GM12874 (cell line): ENCODE measurements at regions not wholly inside any gene's neighbourhood (a gene's known extent, or its start where the extent isn't known, plus 50 kb on each side); places are given as distances from the start of the nearest gene placed in this dataset.

Experiments
- TF ChIP-seq, protein P1 (sequence below): IDR thresholded peaks from 2 replicates; pipeline ENCODE4 v1.5.1; 2011; ENCODE audit warnings: low read depth, mild to moderate bottlenecking, control low read depth, low read length, moderate library complexity; ENCODE audit not compliant: insufficient read depth

DNA sequence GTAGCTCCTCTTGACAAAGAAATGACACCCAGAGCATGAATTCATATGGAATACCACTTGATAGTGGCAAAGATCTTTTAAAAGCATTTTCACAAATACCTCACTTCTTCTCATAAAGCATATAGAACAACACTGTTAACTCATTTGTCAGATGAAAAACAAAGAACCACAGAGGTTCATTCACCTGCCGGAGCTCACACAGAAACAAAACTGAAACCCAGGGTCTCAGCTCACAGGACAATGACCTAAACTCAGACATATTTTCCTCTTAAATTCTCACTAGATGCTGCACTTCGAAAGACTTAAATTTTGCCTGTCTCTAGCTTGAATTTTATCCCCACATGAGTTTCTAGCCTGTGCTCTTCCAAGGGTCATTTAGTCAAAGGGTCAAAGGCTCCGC is 339.0 kb downstream of the KCNN2 start:
- TF ChIP-seq, protein P1, sequence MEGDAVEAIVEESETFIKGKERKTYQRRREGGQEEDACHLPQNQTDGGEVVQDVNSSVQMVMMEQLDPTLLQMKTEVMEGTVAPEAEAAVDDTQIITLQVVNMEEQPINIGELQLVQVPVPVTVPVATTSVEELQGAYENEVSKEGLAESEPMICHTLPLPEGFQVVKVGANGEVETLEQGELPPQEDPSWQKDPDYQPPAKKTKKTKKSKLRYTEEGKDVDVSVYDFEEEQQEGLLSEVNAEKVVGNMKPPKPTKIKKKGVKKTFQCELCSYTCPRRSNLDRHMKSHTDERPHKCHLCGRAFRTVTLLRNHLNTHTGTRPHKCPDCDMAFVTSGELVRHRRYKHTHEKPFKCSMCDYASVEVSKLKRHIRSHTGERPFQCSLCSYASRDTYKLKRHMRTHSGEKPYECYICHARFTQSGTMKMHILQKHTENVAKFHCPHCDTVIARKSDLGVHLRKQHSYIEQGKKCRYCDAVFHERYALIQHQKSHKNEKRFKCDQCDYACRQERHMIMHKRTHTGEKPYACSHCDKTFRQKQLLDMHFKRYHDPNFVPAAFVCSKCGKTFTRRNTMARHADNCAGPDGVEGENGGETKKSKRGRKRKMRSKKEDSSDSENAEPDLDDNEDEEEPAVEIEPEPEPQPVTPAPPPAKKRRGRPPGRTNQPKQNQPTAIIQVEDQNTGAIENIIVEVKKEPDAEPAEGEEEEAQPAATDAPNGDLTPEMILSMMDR, result no peak

DNA sequence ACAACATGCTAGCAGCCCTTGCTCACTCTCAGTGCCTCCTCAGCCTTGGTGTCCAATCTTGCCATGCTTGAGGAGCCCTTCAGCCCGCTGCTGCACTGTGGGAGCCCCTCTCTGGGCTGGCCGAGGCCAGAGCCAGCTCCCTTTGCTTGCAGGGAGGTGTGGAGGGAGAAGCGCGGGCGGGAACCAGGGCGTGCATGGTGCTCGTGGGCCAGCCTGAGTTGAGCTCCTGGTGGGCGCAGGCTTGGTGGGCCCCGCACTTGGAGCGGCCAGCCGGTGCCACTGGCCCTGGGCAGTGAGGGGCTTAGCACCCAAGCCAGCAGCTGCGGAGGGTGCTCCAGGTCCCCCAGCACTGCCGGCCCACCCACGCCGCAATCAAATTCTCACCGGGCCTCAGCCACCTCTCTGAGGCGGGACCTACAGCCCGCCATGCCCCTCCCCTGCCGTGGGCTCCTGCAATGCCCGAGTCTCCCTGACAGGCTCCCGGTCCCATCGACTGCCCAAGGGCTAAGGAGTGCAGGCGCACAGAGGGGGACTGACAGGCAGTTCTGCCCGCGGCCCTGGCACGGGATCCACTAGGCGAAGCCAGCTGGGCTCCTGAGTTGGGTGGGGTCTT is 333.5 kb downstream of the KCNN2 start:
- TF ChIP-seq, protein P1, result no peak

DNA sequence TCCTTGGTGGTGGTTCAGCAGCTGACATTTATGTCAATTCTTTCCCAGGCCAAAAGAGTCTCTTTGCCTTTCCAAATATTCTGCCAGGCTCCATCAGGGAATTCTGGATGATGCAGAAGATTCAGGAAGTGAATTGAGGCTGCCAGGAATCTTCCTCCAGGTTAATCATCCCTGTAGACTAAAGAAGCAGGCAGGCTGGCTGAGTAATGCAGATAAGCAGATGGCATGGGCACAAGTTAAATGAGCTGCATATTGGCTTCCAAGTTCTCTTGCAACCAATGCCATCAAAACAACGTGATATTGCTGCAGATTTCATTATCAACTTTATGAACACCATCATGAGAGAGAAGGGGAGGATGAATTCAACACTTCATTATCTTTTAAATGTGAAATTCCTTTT is 324.5 kb downstream of the KCNN2 start:
- TF ChIP-seq, protein P1, result no peak

DNA sequence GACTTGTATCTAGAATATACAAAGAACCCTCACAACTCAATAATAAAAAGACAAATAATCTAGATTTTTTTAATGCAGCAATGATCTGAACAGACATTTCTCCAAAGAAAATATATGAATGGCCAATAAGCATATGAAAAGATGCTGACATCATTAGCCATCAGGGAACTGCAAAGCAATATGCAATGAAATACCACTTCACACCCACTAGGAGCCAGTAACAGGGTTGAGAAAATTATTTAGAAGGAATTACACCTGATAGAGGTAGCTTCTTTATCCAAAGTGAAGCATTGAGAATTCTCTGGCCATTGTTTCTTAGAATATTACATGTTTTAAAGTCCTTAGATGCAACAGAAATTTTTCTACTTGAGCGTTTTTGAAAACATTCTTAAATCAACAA is 316.9 kb downstream of the KCNN2 start:
- TF ChIP-seq, protein P1, result no peak

DNA sequence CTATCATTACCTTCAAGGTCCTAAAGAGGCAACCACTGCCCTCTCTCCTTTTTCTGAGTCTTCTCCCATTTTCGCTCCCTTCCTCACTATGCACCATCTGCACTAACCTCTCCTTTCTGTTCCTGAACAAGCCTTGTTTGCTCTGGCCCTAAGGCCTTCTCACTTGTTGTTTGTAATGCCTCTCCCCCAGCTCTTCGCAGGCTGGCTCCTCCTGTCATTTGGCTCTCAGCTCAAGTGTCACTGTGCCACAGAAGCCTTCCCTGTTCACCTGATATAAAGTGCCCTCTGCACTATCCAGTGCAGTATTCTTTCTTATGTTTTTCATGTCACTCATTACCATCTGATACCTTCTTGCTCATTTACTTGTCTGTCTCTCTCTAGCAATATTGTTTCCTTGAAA is 303.7 kb downstream of the KCNN2 start:
- TF ChIP-seq, protein P1, result no peak

DNA sequence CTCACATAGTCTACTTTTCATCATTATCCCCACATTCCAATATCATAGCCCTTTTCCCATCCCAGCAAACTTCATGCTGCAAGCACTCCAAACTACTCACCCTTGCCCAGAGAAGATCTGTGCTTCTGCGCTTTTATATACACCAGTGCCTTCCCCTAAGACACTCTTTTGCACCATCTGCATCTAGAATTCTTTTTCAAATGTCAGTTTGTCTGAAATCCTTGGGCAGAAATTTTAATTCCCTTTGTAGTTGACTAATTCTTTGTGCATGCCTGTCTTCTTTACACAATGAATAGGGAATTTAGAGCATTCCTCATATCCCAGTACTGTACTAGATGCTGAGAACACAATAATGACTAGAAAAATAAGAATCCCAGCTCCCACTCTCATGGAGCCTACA is 298.9 kb downstream of the KCNN2 start:
- TF ChIP-seq, protein P1, result no peak

DNA sequence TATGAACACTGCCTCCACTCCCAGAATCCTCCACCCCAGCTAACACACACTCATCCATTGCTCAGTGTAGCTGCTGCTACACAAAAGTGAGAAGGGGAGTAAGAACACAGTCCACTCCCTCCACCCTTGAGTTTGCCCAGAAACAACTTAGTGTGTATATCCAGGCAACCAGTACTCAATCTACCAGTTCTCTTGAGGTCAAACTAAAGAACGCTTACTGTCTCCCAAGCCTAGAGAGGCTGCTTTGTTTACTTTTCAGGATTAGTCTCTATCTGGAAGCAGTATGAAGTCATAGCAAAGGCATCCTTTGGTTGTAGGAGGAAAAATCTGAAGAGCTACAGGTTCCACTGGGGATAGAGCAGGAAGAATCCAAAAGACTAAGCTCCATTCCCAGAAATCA is 296.3 kb downstream of the KCNN2 start:
- TF ChIP-seq, protein P1, result no peak
